ENCODE measurements at regions not wholly inside any gene's neighbourhood (a gene's known extent, or its start where the extent isn't known, plus 50 kb on each side); places are given as distances from the start of the nearest gene placed in this dataset.
"Not testable (repeated sequence)": the region's sequence is repeated elsewhere in the genome, so short reads cannot be mapped to it uniquely, and the experiment has no call there.

DNA sequence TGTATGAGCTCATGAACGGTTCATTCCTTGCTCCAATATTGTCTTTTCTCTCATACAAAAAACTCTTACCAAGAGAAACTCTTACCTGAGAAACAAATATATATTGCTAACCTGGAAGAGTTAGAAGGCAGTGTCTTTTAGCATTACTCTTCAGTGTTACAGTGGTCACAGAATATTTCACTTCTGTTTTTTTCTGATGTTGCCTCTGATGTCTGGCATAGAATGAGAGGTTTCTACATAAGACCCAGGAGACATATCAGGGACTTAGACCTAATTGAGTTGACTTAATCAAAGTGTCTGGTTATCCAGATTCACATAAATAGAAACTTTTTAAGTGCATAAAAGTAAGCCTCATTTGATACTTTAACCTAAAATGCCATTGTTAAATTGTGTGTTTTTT is 923.8 kb downstream of the TTLL7 start:
- Mint-ChIP-seq H3K4me3 (no peak overlapping the region), H3K27me3 (no peaks in the 10 kb centered on the region), H3K36me3 (no peaks in the 10 kb centered on the region), H3K27ac (no peak overlapping the region), H3K4me1 (no peaks in the 10 kb centered on the region), H3K9me3 (ENCODE audit: low read depth) (peaks cover 2% of the 10 kb centered on the region)
- no peak for ATAC-seq
- no peak for DNase-seq
- CTCF ChIA-PET = no interaction called here

DNA sequence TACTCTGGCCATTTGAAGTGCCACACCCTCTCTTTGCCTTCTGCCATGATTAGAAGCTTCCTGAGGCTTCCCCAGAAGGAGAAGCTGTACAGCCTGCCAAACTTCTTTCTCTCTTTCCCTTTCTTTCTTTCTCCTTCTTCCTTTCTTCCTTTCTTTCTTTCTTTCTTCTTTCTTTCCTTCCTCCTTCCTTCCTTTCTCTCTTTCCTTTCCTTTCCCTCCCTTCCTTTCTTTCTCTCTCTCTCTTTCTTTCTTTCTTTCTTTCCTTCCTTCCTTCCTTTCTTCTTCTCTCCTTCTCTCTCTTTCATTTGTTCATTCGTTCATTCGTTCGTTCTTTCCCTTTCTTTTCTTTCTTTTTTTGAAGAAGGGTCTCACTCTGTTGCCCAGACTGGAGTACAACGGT is 931.0 kb downstream of the TTLL7 start:
- ATAC-seq = no peak
- no peak for DNase-seq
- no peak overlapping the region for H3K27ac Mint-ChIP-seq
- no peaks in the 10 kb centered on the region for H3K27me3 Mint-ChIP-seq
- CTCF ChIA-PET = no interaction called here
- H3K4me1 Mint-ChIP-seq = no peaks in the 10 kb centered on the region
- no peak overlapping the region for H3K4me3 Mint-ChIP-seq
- no peaks in the 10 kb centered on the region for H3K9me3 Mint-ChIP-seq (ENCODE audit: low read depth)
- no peaks in the 10 kb centered on the region for H3K36me3 Mint-ChIP-seq

GRCh38 chr1:83065952-83066727 is 932.8 kb downstream of the TTLL7 start:
- CTCF ChIA-PET = no interaction called here
- DNase-seq (no peak), ATAC-seq (no peak)
- Mint-ChIP-seq H3K36me3 (no peaks in the 10 kb centered on the region), H3K4me1 (no peaks in the 10 kb centered on the region), H3K27ac (no peak overlapping the region), H3K9me3 (ENCODE audit: low read depth) (no peaks in the 10 kb centered on the region), H3K27me3 (no peaks in the 10 kb centered on the region), H3K4me3 (no peak overlapping the region)

- ATAC-seq (no peak), DNase-seq (no peak)
- no peak overlapping the region for H3K27ac Mint-ChIP-seq
- no peaks in the 10 kb centered on the region for H3K4me1 Mint-ChIP-seq
- CTCF ChIA-PET = no interaction called here
- no peak overlapping the region for H3K4me3 Mint-ChIP-seq
- H3K36me3 Mint-ChIP-seq = no peaks in the 10 kb centered on the region
- H3K27me3 Mint-ChIP-seq = no peaks in the 10 kb centered on the region
- no peaks in the 10 kb centered on the region for H3K9me3 Mint-ChIP-seq (ENCODE audit: low read depth)
Measured at GRCh38 chr1:83064589-83065242, 934.2 kb downstream of the TTLL7 start.

DNA sequence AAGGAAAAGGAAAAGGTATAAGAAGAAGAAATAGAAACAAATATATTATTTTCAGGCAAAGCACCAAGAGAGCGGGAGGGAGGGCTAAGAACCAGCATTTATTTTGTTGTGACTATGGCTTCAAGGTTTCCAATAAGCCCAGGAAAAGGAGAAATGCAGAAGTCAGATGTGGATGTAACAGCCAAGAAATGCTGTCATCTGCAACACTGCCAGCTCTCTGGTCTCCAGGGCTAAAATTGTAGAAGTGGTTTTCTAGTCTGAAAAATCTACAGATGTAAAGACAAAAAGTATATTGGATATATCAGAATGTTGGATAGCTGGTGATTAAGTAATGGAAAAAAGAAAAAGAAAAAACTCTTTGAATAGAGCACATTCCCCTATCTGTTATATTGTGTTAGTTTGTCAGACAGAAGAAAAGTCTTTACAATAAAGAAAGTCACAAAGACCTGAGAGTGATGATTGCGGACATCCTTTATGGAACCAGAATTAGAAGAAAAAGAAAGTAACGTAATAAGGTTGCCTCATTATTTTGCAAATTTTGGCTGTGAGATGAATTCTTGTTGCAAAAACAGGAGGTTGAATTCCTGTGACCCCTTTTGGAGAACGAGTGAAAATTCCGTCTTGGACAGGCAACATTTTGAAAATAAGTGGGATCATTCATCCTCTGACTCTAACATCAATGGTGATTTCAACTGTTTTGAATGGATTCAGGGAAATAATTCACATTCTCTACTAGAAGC is 938.1 kb downstream of the TTLL7 start:
- H3K4me1 Mint-ChIP-seq = no peaks in the 10 kb centered on the region
- H3K27me3 Mint-ChIP-seq = no peaks in the 10 kb centered on the region
- no peak for DNase-seq
- no peak overlapping the region for H3K27ac Mint-ChIP-seq
- H3K36me3 Mint-ChIP-seq = no peaks in the 10 kb centered on the region
- H3K9me3 Mint-ChIP-seq (ENCODE audit: low read depth) = no peaks in the 10 kb centered on the region
- H3K4me3 Mint-ChIP-seq = no peak overlapping the region
- CTCF ChIA-PET = no interaction called here
- no peak for ATAC-seq

DNA sequence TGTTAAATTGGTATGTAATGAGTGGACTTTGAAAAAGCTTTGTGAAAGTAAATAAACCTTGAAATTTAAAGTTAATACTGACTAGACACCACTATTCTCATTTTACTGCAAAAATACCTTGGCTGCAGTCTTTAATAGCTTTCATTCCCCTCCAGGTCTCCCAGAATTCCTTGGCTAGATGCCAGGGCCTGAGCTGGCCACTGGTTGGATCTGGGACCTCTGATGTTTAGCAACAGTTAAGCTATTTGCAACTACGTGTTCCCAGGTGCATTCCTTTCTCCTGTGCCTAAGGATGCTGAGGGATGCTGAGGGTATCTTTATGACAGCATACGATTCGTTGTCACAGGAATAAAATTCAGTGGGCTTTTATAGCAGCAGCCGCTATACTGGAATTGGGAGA is 938.7 kb downstream of the TTLL7 start:
- CTCF ChIA-PET = no interaction called here
- no peak overlapping the region for H3K27ac Mint-ChIP-seq
- H3K4me3 Mint-ChIP-seq = no peak overlapping the region
- ATAC-seq (no peak), DNase-seq (no peak)
- no peaks in the 10 kb centered on the region for H3K27me3 Mint-ChIP-seq
- no peaks in the 10 kb centered on the region for H3K9me3 Mint-ChIP-seq (ENCODE audit: low read depth)
- H3K36me3 Mint-ChIP-seq = no peaks in the 10 kb centered on the region
- H3K4me1 Mint-ChIP-seq = no peaks in the 10 kb centered on the region

GRCh38 chr1:83058327-83058726 is 940.6 kb downstream of the TTLL7 start:
- Mint-ChIP-seq H3K4me1 (no peaks in the 10 kb centered on the region), H3K4me3 (no peak overlapping the region), H3K27ac (no peak overlapping the region), H3K36me3 (no peaks in the 10 kb centered on the region), H3K9me3 (ENCODE audit: low read depth) (no peaks in the 10 kb centered on the region), H3K27me3 (no peaks in the 10 kb centered on the region)
- CTCF ChIA-PET = no interaction called here
- DNase-seq (no peak), ATAC-seq (no peak)

DNA sequence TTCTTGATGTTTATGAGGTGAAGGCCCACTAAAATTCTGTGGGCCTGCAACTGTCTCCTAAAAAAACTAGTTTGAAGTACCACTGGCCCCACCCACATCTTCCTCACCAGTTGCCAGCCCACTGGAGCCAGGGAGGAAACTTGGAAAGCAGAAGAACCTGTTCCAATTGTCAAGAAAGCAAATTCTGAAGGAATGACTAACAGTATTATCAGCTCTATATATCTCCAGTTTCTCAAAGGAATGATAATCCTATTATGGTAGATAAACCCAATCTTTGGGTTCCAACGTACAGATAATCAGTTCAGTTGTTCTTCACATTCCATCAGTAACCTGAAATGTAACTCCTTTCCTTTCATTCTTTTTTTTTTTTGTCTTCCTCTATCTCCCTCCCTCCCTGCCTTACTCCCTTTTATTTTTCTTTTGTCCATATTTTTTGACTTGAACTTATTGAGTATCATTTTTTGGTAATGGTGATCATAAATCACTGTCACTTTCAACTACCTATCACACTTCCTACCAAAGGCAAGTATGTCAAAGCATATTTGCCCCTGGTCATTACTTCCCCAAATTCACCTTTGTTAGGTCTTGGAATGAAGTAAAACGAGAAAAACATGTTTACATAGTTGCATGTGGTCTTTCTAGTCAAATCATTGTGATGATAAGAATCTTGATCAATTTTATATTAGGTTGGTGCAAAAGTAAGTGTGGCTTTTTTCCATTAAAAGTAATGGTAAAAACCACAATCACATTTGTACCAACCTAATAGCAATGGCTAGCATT is 943.4 kb downstream of the TTLL7 start:
- peaks cover 2% of the 10 kb centered on the region for H3K9me3 Mint-ChIP-seq (ENCODE audit: low read depth)
- H3K4me3 Mint-ChIP-seq = no peak overlapping the region
- CTCF ChIA-PET = no interaction called here
- no peak overlapping the region for H3K27ac Mint-ChIP-seq
- DNase-seq = no peak
- no peak for ATAC-seq
- H3K4me1 Mint-ChIP-seq = no peaks in the 10 kb centered on the region
- H3K27me3 Mint-ChIP-seq = no peaks in the 10 kb centered on the region
- no peaks in the 10 kb centered on the region for H3K36me3 Mint-ChIP-seq

DNA sequence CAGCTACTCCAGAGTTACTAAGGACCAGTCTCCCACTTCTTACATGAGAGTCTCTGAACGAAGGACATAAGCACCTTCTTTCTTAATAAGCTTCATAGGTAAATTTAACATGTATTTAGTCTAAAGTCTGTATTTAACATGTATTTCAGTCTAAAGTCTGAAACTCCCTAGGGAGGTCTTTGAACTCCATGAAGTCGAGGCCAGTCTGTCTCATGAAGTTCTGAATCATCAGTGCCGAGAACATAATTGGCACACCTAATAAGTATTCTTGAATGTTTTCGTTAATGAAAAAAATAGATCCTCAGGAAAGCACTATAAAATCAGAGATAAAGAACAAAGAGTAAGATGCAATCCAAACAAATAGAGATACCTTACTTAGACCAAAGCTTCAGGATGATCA is 945.5 kb downstream of the TTLL7 start:
- no peaks in the 10 kb centered on the region for H3K4me1 Mint-ChIP-seq
- CTCF ChIA-PET = no interaction called here

GRCh38 chr1:83052865-83053264 is 946.1 kb downstream of the TTLL7 start:
- CTCF ChIA-PET = no interaction called here
- H3K27me3 Mint-ChIP-seq = no peaks in the 10 kb centered on the region

More for the DNA sequence above, 945.5 kb downstream of the TTLL7 start:
- Mint-ChIP-seq H3K27ac (no peak overlapping the region), H3K27me3 (no peaks in the 10 kb centered on the region), H3K9me3 (ENCODE audit: low read depth) (peaks cover 6% of the 10 kb centered on the region), H3K36me3 (no peaks in the 10 kb centered on the region), H3K4me3 (no peak overlapping the region)
- ATAC-seq (no peak), DNase-seq (no peak)

DNA sequence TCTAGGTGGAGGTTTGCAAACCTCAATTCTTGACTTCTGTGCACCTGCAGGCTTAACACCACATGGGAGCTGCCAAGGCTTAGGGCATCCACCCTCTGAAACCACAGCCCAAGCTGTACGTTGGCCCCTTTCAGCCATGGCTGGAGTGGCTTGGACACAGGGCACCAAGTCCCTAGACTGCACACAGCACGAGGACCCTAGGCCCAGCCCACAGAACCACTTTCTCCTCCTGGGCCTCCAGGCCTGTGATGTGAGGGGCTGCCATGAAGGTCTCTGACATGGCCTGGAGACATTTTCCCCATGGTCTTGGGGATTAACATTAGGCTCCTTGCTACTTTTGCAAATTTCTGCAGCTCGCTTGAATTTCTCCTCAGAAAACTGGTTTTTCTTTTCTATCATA is 947.9 kb downstream of the TTLL7 start:
- H3K4me3 Mint-ChIP-seq; ATAC-seq; CTCF ChIA-PET; H3K27me3 Mint-ChIP-seq; H3K9me3 Mint-ChIP-seq (ENCODE audit: low read depth); H3K4me1 Mint-ChIP-seq; DNase-seq; H3K27ac Mint-ChIP-seq; H3K36me3 Mint-ChIP-seq: not testable (repeated sequence)

More at GRCh38 chr1:83052865-83053264, 946.1 kb downstream of the TTLL7 start:
- ATAC-seq (no peak), DNase-seq (no peak)
- Mint-ChIP-seq H3K4me3 (no peak overlapping the region), H3K4me1 (no peaks in the 10 kb centered on the region), H3K9me3 (ENCODE audit: low read depth) (peaks cover 6% of the 10 kb centered on the region), H3K36me3 (no peaks in the 10 kb centered on the region), H3K27ac (no peak overlapping the region)

- no peak for ATAC-seq
- no peaks in the 10 kb centered on the region for H3K4me1 Mint-ChIP-seq
- H3K27ac Mint-ChIP-seq = no peak overlapping the region
- H3K9me3 Mint-ChIP-seq (ENCODE audit: low read depth) = no peaks in the 10 kb centered on the region
- no peak overlapping the region for H3K4me3 Mint-ChIP-seq
- no peaks in the 10 kb centered on the region for H3K36me3 Mint-ChIP-seq
- no peaks in the 10 kb centered on the region for H3K27me3 Mint-ChIP-seq
- no peak for DNase-seq
- CTCF ChIA-PET = no interaction called here
Measured at GRCh38 chr1:83043244-83043643, 955.7 kb downstream of the TTLL7 start.

GRCh38 chr1:83039091-83039490 is 959.8 kb downstream of the TTLL7 start:
- H3K27ac Mint-ChIP-seq; H3K36me3 Mint-ChIP-seq; DNase-seq; H3K27me3 Mint-ChIP-seq; CTCF ChIA-PET; H3K4me3 Mint-ChIP-seq; H3K9me3 Mint-ChIP-seq (ENCODE audit: low read depth); H3K4me1 Mint-ChIP-seq; ATAC-seq: not testable (repeated sequence)

Measured in activated CD8-positive, alpha-beta memory T cell treated with anti-CD3 and anti-CD28 coated beads, Interleukin-2, amount 10 ng/mL, durations not matched to agents 7 days and 5 days (primary cell).